Thyroid gland (tissue), 4 donors: ENCODE measurements at regions not wholly inside any gene's neighbourhood (a gene's known extent, or its start where the extent isn't known, plus 50 kb on each side); places are given as distances from the start of the nearest gene placed in this dataset.

ENCODE experiments used
- POLR2A ChIP-seq, 2 donors: fragments of 450-650 bp; IDR thresholded peaks; one replicate each; pipeline ENCODE4 v1.6.1; 2017; ENCODE audit warnings: antibody characterized with exemption in 2 of 2, mild to moderate bottlenecking in 2 of 2, moderate library complexity in 1 of 2
- TF ChIP-seq, protein P1 (sequence below), 6 experiments: fragments of 200-600 bp in 3 of 6; fragments of 450-650 bp in 3 of 6; sonication (generic) in 3 of 6; IDR thresholded peaks; one replicate each; pipeline ENCODE4 v1.5.1; 2016 to 2019; ENCODE audit warnings: antibody characterized with exemption in 6 of 6, mild to moderate bottlenecking in 2 of 6, inconsistent platforms in 1 of 6, moderate library complexity in 1 of 6

GRCh38 chr13:70662231-70662940, 554.1 kb upstream of the KLHL1 start:
- TF ChIP-seq, protein P1, sequence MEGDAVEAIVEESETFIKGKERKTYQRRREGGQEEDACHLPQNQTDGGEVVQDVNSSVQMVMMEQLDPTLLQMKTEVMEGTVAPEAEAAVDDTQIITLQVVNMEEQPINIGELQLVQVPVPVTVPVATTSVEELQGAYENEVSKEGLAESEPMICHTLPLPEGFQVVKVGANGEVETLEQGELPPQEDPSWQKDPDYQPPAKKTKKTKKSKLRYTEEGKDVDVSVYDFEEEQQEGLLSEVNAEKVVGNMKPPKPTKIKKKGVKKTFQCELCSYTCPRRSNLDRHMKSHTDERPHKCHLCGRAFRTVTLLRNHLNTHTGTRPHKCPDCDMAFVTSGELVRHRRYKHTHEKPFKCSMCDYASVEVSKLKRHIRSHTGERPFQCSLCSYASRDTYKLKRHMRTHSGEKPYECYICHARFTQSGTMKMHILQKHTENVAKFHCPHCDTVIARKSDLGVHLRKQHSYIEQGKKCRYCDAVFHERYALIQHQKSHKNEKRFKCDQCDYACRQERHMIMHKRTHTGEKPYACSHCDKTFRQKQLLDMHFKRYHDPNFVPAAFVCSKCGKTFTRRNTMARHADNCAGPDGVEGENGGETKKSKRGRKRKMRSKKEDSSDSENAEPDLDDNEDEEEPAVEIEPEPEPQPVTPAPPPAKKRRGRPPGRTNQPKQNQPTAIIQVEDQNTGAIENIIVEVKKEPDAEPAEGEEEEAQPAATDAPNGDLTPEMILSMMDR (IDR thresholded peaks at IDR 0.05) = no peak
- no peak for TF ChIP-seq POLR2A (IDR thresholded peaks at IDR 0.05)
